Endothelial cell of umbilical vein (primary cell): ENCODE measurements at regions not wholly inside any gene's neighbourhood (a gene's known extent, or its start where the extent isn't known, plus 50 kb on each side); places are given as distances from the start of the nearest gene placed in this dataset.

Experiments used
- BruUV-seq: library from RNA; stranded (reverse); fragments of 400-500 nt; replicated peaks from 2 replicates; lab custom pipeline; 2021; lab: Mats Ljungman, UMichigan
- CTCF ChIA-PET: fragments of 300-600, 350-600 bp; sonication (Branson Sonifier 250); formaldehyde crosslinking; loops from one replicate; lab custom pipeline; 2021; ENCODE audit warnings: antibody characterized with exemption, inconsistent platforms; lab: Charles Lee
- POLR2A ChIA-PET: fragments of 300-600, 350-600 bp; sonication (Branson Sonifier 250); formaldehyde crosslinking; loops from one replicate; lab custom pipeline; 2021; ENCODE audit warnings: antibody characterized with exemption, inconsistent platforms; lab: Charles Lee
- DNase-seq: peaks from one replicate; pipeline ENCODE4 v3.0.0-alpha.2; 2011; ENCODE audit warnings: low read depth, low spot score
- FAIRE-seq: peaks from 2 replicates; lab custom pipeline; 2011; peaks lifted over from hg19 to GRCh38; lab: Jason Lieb, UNC
- H2AFZ ChIP-seq: 2 replicates; pipeline ENCODE4 v1.6.0; 2012; ENCODE audit warnings: low read depth, low read length, control low read depth, inconsistent platforms
- H3K27ac ChIP-seq: 2 replicates; pipeline ENCODE4 v1.5.1; 2011; ENCODE audit warnings: low read depth, mild to moderate bottlenecking, control low read depth, low read length, moderate library complexity; ENCODE audit not compliant: insufficient read depth
- H3K27me3 ChIP-seq, 2 experiments: 2 replicates each; pipeline versions ENCODE4 v1.6.0 to v1.6.1; 2011; ENCODE audit warnings: low read length in 2 of 2, mixed read lengths in 1 of 2; ENCODE audit not compliant: control insufficient read depth in 2 of 2, insufficient read depth in 2 of 2
- H3K36me3 ChIP-seq, 2 experiments: 2 replicates in 1 of 2; 3 replicates in 1 of 2; pipeline ENCODE4 v1.5.1; 2011; ENCODE audit warnings: low read length in 2 of 2, mild to moderate bottlenecking in 1 of 2, moderate library complexity in 1 of 2; ENCODE audit not compliant: control insufficient read depth in 2 of 2, insufficient read depth in 2 of 2; ENCODE audit errors: extremely low read depth in 1 of 2
- H3K4me1 ChIP-seq: 3 replicates; pipeline ENCODE4 v1.5.1; 2011; ENCODE audit warnings: mild to moderate bottlenecking, low read length; ENCODE audit not compliant: control insufficient read depth, insufficient read depth; ENCODE audit errors: extremely low read depth
- H3K4me2 ChIP-seq: 2 replicates; pipeline ENCODE4 v1.6.1; 2011; ENCODE audit warnings: low read length, control low read depth, mixed read lengths; ENCODE audit not compliant: insufficient read depth
- H3K4me3 ChIP-seq, 3 experiments: fragments of 200-600 bp in 1 of 3; sonication (generic), shearing (Covaris generic) in 1 of 3; replicated peaks in 1 of 3; 2 replicates each; pipeline ENCODE4 v1.5.1; 2011 to 2016; ENCODE audit warnings: control low read depth in 3 of 3, low read length in 3 of 3, mild to moderate bottlenecking in 2 of 3, inconsistent platforms in 1 of 3, low read depth in 1 of 3, moderate library complexity in 1 of 3; ENCODE audit not compliant: insufficient read depth in 1 of 3
- H3K79me2 ChIP-seq: 2 replicates; pipeline ENCODE4 v1.6.0; 2012; ENCODE audit warnings: low read length, inconsistent platforms; ENCODE audit not compliant: control insufficient read depth, insufficient read depth
- H3K9ac ChIP-seq: replicated peaks from 2 replicates; pipeline ENCODE3; 2011; ENCODE audit warnings: low read length, control low read depth; ENCODE audit not compliant: insufficient read depth; ENCODE audit errors: extremely low read depth
- H3K9me1 ChIP-seq: replicated peaks from 3 replicates; pipeline ENCODE4 v1.6.0; 2011; ENCODE audit warnings: mild to moderate bottlenecking, low read length; ENCODE audit not compliant: control insufficient read depth, insufficient read depth; ENCODE audit errors: extremely low read depth
- H3K9me3 ChIP-seq: replicated peaks from 2 replicates; pipeline ENCODE4 v1.5.1; 2012; ENCODE audit warnings: low read length, inconsistent platforms; ENCODE audit not compliant: control insufficient read depth, insufficient read depth
- H4K20me1 ChIP-seq: replicated peaks from 2 replicates; pipeline ENCODE3; 2011; ENCODE audit warnings: mild to moderate bottlenecking, low read length; ENCODE audit not compliant: control insufficient read depth, insufficient read depth; ENCODE audit errors: extremely low read depth
- CTCF ChIP-seq, 2 donors: IDR thresholded peaks; 1 replicate in 1 of 2; 2 replicates in 1 of 2; pipeline ENCODE4 v1.5.1; 2011; ENCODE audit warnings: low read length in 2 of 2, mild to moderate bottlenecking in 2 of 2, moderate library complexity in 2 of 2, control low read depth in 1 of 2, inconsistent platforms in 1 of 2, low read depth in 1 of 2; ENCODE audit not compliant: insufficient read depth in 1 of 2; ENCODE audit errors: extremely low read depth in 1 of 2
- EZH2 ChIP-seq: IDR thresholded peaks from 2 replicates; pipeline ENCODE4 v1.6.1; 2012; ENCODE audit warnings: borderline replicate concordance, low read depth, mild to moderate bottlenecking, moderate library complexity, low read length, inconsistent platforms; ENCODE audit not compliant: severe bottlenecking
- FOS ChIP-seq: IDR thresholded peaks from 2 replicates; pipeline ENCODE4 v1.6.1; 2011; ENCODE audit warnings: mild to moderate bottlenecking, low read length, moderate library complexity, borderline replicate concordance; ENCODE audit not compliant: insufficient read depth
- GATA2 ChIP-seq: IDR thresholded peaks from 2 replicates; pipeline ENCODE4 v1.7.0; 2011; ENCODE audit warnings: low read depth, mild to moderate bottlenecking, moderate library complexity, mixed read lengths, low read length; ENCODE audit not compliant: insufficient read length, insufficient read depth
- JUN ChIP-seq: IDR thresholded peaks from 2 replicates; pipeline ENCODE4 v1.6.1; 2011; ENCODE audit warnings: borderline replicate concordance, low read depth; ENCODE audit not compliant: insufficient read length, insufficient read depth
- MAX ChIP-seq: IDR thresholded peaks from 2 replicates; pipeline ENCODE4 v1.6.1; 2011; ENCODE audit not compliant: insufficient read depth, insufficient read length
- MYC ChIP-seq: IDR thresholded peaks from one replicate; pipeline ENCODE4 v1.6.1; 2011; ENCODE audit warnings: mild to moderate bottlenecking, low read depth, low read length
- POLR2A ChIP-seq: IDR thresholded peaks from 2 replicates; pipeline ENCODE4 v1.6.1; 2012; ENCODE audit warnings: low read depth, mild to moderate bottlenecking, control low read depth, low read length
- POLR2AphosphoS5 ChIP-seq: IDR thresholded peaks from 2 replicates; pipeline ENCODE4 v1.6.1; 2012; ENCODE audit warnings: low read depth, mild to moderate bottlenecking, control low read depth, low read length, moderate library complexity; ENCODE audit not compliant: insufficient read depth
- dilution Hi-C: fragments of 300-500 bp; cut with MboI; formaldehyde crosslinking; loops from one replicate; pipeline ENCODE4 v1.15.0; 2019; ENCODE audit warnings: low sequenced_read_pairs; ENCODE audit not compliant: extremely low pct_ligation_motif_present
- intact Hi-C: fragments of 100-400 bp; cut with micrococcal nuclease; formaldehyde crosslinking; loops from one replicate; pipeline ENCODE4 v1.10.0; 2022

GRCh38 chr3:18767756-18768303, 342.7 kb upstream of the SATB1 start:
- H3K9me3 ChIP-seq = peaks cover 3% of the 10 kb centered on the region
- CTCF ChIA-PET = no interaction called here

More at GRCh38 chr3:18767756-18768303, 342.7 kb upstream of the SATB1 start:
- dilution Hi-C loops = no loop called here
- Histone ChIP-seq H3K4me2 (no peak overlapping the region), H3K79me2 (no peaks in the 10 kb centered on the region), H4K20me1 (no peaks in the 10 kb centered on the region), H3K9me1 (no peaks in the 10 kb centered on the region), H3K27me3 (no peaks in the 10 kb centered on the region), H3K9ac (no peak overlapping the region), H3K36me3 (no peaks in the 10 kb centered on the region), H2AFZ (no peak overlapping the region), H3K27ac (no peak overlapping the region), H3K4me3 (no peak overlapping the region), H3K4me1 (no peaks in the 10 kb centered on the region)
- no peak for DNase-seq
- FAIRE-seq = no peak
- BruUV-seq = no TSS peak
- TF ChIP-seq POLR2A (no peak), MYC (no peak), POLR2AphosphoS5 (no peak), CTCF (IDR thresholded peaks at IDR 0.05; ENCODE audit: extremely low read depth in 1 of 2, insufficient read depth in 1 of 2, low read depth in 1 of 2, low read length in 2 of 2) (no peak), MAX (no peak), EZH2 (no peak), FOS (no peak), GATA2 (no peak), JUN (no peak)
- intact Hi-C loops = no loop called here
- POLR2A ChIA-PET = no interaction called here
